H1 (cell line): ENCODE measurements at regions not wholly inside any gene's neighbourhood (a gene's known extent, or its start where the extent isn't known, plus 50 kb on each side); places are given as distances from the start of the nearest gene placed in this dataset.
A peak's percentile ranks its signal among the peaks of the same experiment; 100 is the strongest.

ENCODE experiments used
- CTCF ChIA-PET: fragments of 300-600 bp; sonication (Branson Sonifier 250); formaldehyde crosslinking; loops from one replicate; lab custom pipeline; 2021; ENCODE audit not compliant: partially characterized antibody; lab: Charles Lee
- POLR2A ChIA-PET: fragments of 300-600 bp; sonication (Branson Sonifier 250); formaldehyde crosslinking; loops from one replicate; lab custom pipeline; 2021; ENCODE audit warnings: inconsistent platforms; ENCODE audit not compliant: partially characterized antibody; lab: Charles Lee
- DNase-seq, 2 experiments: peaks; one replicate each; pipeline versions ENCODE4 v3.0.0 to v3.0.0-alpha.2; 2010 to 2022; ENCODE audit warnings: low spot score in 2 of 2, low read depth in 1 of 2, mixed read lengths in 1 of 2
- FAIRE-seq: peaks from 2 replicates; lab custom pipeline; 2011; peaks lifted over from hg19 to GRCh38; lab: Jason Lieb, UNC
- H2AFZ ChIP-seq: 2 replicates; pipeline ENCODE4 v1.8.1; 2012; ENCODE audit warnings: low read length, inconsistent platforms
- H2AK5ac ChIP-seq: 2 replicates; pipeline ENCODE4 v1.6.1; 2013; ENCODE audit warnings: low read depth, low read length
- H2BK120ac ChIP-seq: replicated peaks from 2 replicates; pipeline ENCODE3; 2013; ENCODE audit warnings: low read depth, low read length, inconsistent platforms
- H2BK12ac ChIP-seq: 2 replicates; pipeline ENCODE4 v1.6.1; 2013; ENCODE audit warnings: low read depth, low read length
- H2BK15ac ChIP-seq: 2 replicates; pipeline ENCODE4 v1.6.1; 2013; ENCODE audit warnings: low read length
- H2BK20ac ChIP-seq: 2 replicates; pipeline ENCODE4 v1.6.1; 2013; ENCODE audit warnings: low read length
- H2BK5ac ChIP-seq: 2 replicates; pipeline ENCODE4 v1.6.1; 2013; ENCODE audit warnings: low read depth, low read length
- H3K14ac ChIP-seq: 2 replicates; pipeline ENCODE4 v1.6.1; 2013; ENCODE audit warnings: inconsistent platforms; ENCODE audit not compliant: insufficient read length
- H3K18ac ChIP-seq: 2 replicates; pipeline ENCODE4 v1.6.1; 2013; ENCODE audit warnings: low read length; ENCODE audit errors: extremely low read depth
- H3K23ac ChIP-seq: 2 replicates; pipeline ENCODE4 v1.6.1; 2013; ENCODE audit warnings: inconsistent platforms; ENCODE audit not compliant: insufficient read length
- H3K23me2 ChIP-seq: 2 replicates; pipeline ENCODE4 v1.6.1; 2013; ENCODE audit warnings: low read depth, low read length
- H3K27ac ChIP-seq: 2 replicates; pipeline ENCODE4 v1.6.1; 2011; ENCODE audit warnings: low read depth, low read length, inconsistent platforms
- H3K27me3 ChIP-seq, 4 experiments: replicated peaks in 1 of 4; 1 replicate in 1 of 4; 2 replicates in 3 of 4; pipeline versions ENCODE4 v1.6.1 to v1.8.1; 2011 to 2013; ENCODE audit warnings: low read length in 3 of 4, mild to moderate bottlenecking in 3 of 4, inconsistent platforms in 2 of 4, mixed read lengths in 2 of 4, moderate library complexity in 1 of 4; ENCODE audit not compliant: control insufficient read depth in 3 of 4, insufficient read depth in 3 of 4; ENCODE audit errors: extremely low read depth in 1 of 4
- H3K36me3 ChIP-seq, 4 experiments: 2 replicates each; pipeline versions ENCODE4 v1.6.1 to v1.8.1; 2011 to 2013; ENCODE audit warnings: mild to moderate bottlenecking in 4 of 4, low read length in 3 of 4, moderate library complexity in 2 of 4, control low read depth in 1 of 4, inconsistent platforms in 1 of 4; ENCODE audit not compliant: insufficient read depth in 4 of 4, control insufficient read depth in 2 of 4
- H3K4ac ChIP-seq: replicated peaks from 2 replicates; pipeline ENCODE3; 2013; ENCODE audit warnings: low read length, low read depth, mixed read lengths, inconsistent platforms; ENCODE audit not compliant: insufficient read length
- H3K4me1 ChIP-seq, 4 experiments: replicated peaks in 1 of 4; 1 replicate in 1 of 4; 2 replicates in 3 of 4; pipeline versions ENCODE4 v1.6.1 to v1.8.1; 2011 to 2013; ENCODE audit warnings: low read length in 3 of 4, inconsistent platforms in 2 of 4, mixed read lengths in 1 of 4; ENCODE audit not compliant: insufficient read depth in 4 of 4, control insufficient read depth in 3 of 4
- H3K4me2 ChIP-seq, 2 experiments: 2 replicates each; pipeline versions ENCODE4 v1.6.1 to v1.8.1; 2011 to 2013; ENCODE audit warnings: low read depth in 2 of 2, low read length in 2 of 2, control low read depth in 1 of 2, inconsistent platforms in 1 of 2, mild to moderate bottlenecking in 1 of 2; ENCODE audit not compliant: insufficient read depth in 1 of 2
- H3K4me3 ChIP-seq, 4 experiments: fragments of 200-600, 300-600 bp in 1 of 4; sonication (generic), shearing (Covaris generic), sonication (Bioruptor Twin) in 1 of 4; 2 replicates each; pipeline versions ENCODE4 v1.5.1 to v1.8.1; 2011 to 2016; ENCODE audit warnings: low read length in 4 of 4, low read depth in 3 of 4, control low read depth in 2 of 4, inconsistent platforms in 2 of 4, mild to moderate bottlenecking in 2 of 4, mixed read lengths in 1 of 4, moderate library complexity in 1 of 4; ENCODE audit not compliant: insufficient read depth in 2 of 4; ENCODE audit errors: extremely low read depth in 1 of 4
- H3K56ac ChIP-seq: replicated peaks from 2 replicates; pipeline ENCODE3; 2013; ENCODE audit warnings: low read depth, mild to moderate bottlenecking, mixed read lengths, low read length, inconsistent platforms; ENCODE audit not compliant: insufficient read length
- H3K79me1 ChIP-seq: 2 replicates; pipeline ENCODE4 v1.6.1; 2013; ENCODE audit warnings: low read depth, low read length, control low read depth
- H3K79me2 ChIP-seq, 2 experiments: 2 replicates each; pipeline versions ENCODE4 v1.6.1 to v1.8.1; 2012 to 2013; ENCODE audit warnings: low read length in 2 of 2, mild to moderate bottlenecking in 2 of 2, inconsistent platforms in 1 of 2; ENCODE audit not compliant: insufficient read depth in 2 of 2, control insufficient read depth in 1 of 2
- H3K9ac ChIP-seq, 4 experiments: replicated peaks in 1 of 4; 1 replicate in 1 of 4; 2 replicates in 3 of 4; pipeline versions ENCODE4 v1.6.1 to v1.8.1; 2011 to 2013; ENCODE audit warnings: low read depth in 3 of 4, low read length in 3 of 4, control low read depth in 2 of 4, mild to moderate bottlenecking in 2 of 4, moderate library complexity in 2 of 4, inconsistent platforms in 1 of 4; ENCODE audit errors: extremely low read depth in 1 of 4
- H3K9me3 ChIP-seq, 2 experiments: 2 replicates each; pipeline versions ENCODE4 v1.6.1 to v1.8.1; 2012 to 2013; ENCODE audit warnings: mild to moderate bottlenecking in 2 of 2, moderate library complexity in 2 of 2, control low read depth in 1 of 2, inconsistent platforms in 1 of 2, low read depth in 1 of 2, low read length in 1 of 2, mixed read lengths in 1 of 2; ENCODE audit not compliant: insufficient read depth in 2 of 2
- H4K20me1 ChIP-seq, 2 experiments: replicated peaks in 1 of 2; 2 replicates each; pipeline versions ENCODE3 to v1.8.1; 2011 to 2013; ENCODE audit warnings: inconsistent platforms in 2 of 2, low read length in 2 of 2, mild to moderate bottlenecking in 1 of 2; ENCODE audit not compliant: insufficient read depth in 2 of 2, control insufficient read depth in 1 of 2
- H4K5ac ChIP-seq: 2 replicates; pipeline ENCODE4 v1.6.1; 2013; ENCODE audit warnings: low read length, low read depth, mixed read lengths, inconsistent platforms; ENCODE audit not compliant: insufficient read length
- H4K8ac ChIP-seq: 2 replicates; pipeline ENCODE4 v1.8.0; 2013; ENCODE audit warnings: mild to moderate bottlenecking, moderate library complexity, low read length, inconsistent platforms; ENCODE audit not compliant: insufficient read depth; ENCODE audit errors: extremely low read depth
- H4K91ac ChIP-seq: replicated peaks from 2 replicates; pipeline ENCODE3; 2013; ENCODE audit warnings: low read length, mixed read lengths, inconsistent platforms; ENCODE audit not compliant: insufficient read length
- BACH1 ChIP-seq: IDR thresholded peaks from 2 replicates; pipeline ENCODE4 v1.6.1; 2012; ENCODE audit warnings: low read length, improper control_type of control experiment
- EGR1 ChIP-seq: IDR thresholded peaks from 2 replicates; pipeline ENCODE4 v1.6.1; 2011; ENCODE audit warnings: low read depth, low read length, borderline replicate concordance
- GABPA ChIP-seq: IDR thresholded peaks from 2 replicates; pipeline ENCODE4 v1.6.1; 2011; ENCODE audit warnings: mild to moderate bottlenecking, low read length, moderate library complexity, borderline replicate concordance; ENCODE audit not compliant: insufficient read depth
- JUN ChIP-seq: IDR thresholded peaks from 2 replicates; pipeline ENCODE4 v1.6.1; 2011; ENCODE audit warnings: low read depth, mild to moderate bottlenecking, improper control_type of control experiment, low read length
- JUND ChIP-seq: IDR thresholded peaks from 2 replicates; pipeline ENCODE4 v1.6.1; 2011; ENCODE audit warnings: mild to moderate bottlenecking, improper control_type of control experiment, low read length
- MAFK ChIP-seq: IDR thresholded peaks from 2 replicates; pipeline ENCODE4 v1.6.1; 2012; ENCODE audit warnings: low read depth, mild to moderate bottlenecking, improper control_type of control experiment, low read length
- POLR2A ChIP-seq, 2 experiments: IDR thresholded peaks; 1 replicate in 1 of 2; 2 replicates in 1 of 2; pipeline ENCODE4 v1.6.1; 2011; ENCODE audit warnings: low read depth in 2 of 2, low read length in 2 of 2, mild to moderate bottlenecking in 2 of 2; ENCODE audit errors: control extremely low read depth in 1 of 2
- POLR2AphosphoS5 ChIP-seq: IDR thresholded peaks from 2 replicates; pipeline ENCODE4 v1.6.1; 2011; ENCODE audit warnings: low read depth, low read length
- SAP30 ChIP-seq: fragments of 300-600 bp; sonication (generic); IDR thresholded peaks from 2 replicates; pipeline ENCODE4 v1.7.1; 2012; ENCODE audit warnings: low read length, moderate library complexity, mild to moderate bottlenecking, inconsistent platforms; ENCODE audit not compliant: insufficient read depth, insufficient replicate concordance
- SIX5 ChIP-seq: IDR thresholded peaks from 2 replicates; pipeline ENCODE4 v1.6.1; 2011; ENCODE audit warnings: mild to moderate bottlenecking, low read depth, low read length
- SP1 ChIP-seq: IDR thresholded peaks from 2 replicates; pipeline ENCODE4 v1.6.1; 2011; ENCODE audit warnings: low read depth, low read length
- SRF ChIP-seq: IDR thresholded peaks from 2 replicates; pipeline ENCODE4 v1.6.1; 2011; ENCODE audit warnings: mild to moderate bottlenecking, low read depth, low read length, moderate library complexity
- TCF12 ChIP-seq: IDR thresholded peaks from 2 replicates; pipeline ENCODE4 v1.6.1; 2011; ENCODE audit warnings: low read depth, mild to moderate bottlenecking, low read length
- TEAD4 ChIP-seq: IDR thresholded peaks from 2 replicates; pipeline ENCODE4 v1.6.1; 2012; ENCODE audit warnings: low read depth, low read length, inconsistent platforms, mixed read lengths
- WGBS, 2 experiments: shearing (Covaris generic) in 1 of 2; methylation state at CpG; one replicate each; pipeline versions ENCODE4 v1.1.6 to v1.1.7; 2013 to 2015; ENCODE audit warnings: low lambda C conversion rate in 2 of 2, mixed read lengths in 2 of 2, inconsistent platforms in 1 of 2, low coverage in 1 of 2, missing lambda C conversion rate in 1 of 2; ENCODE audit not compliant: insufficient replicate concordance in 2 of 2, insufficient coverage in 1 of 2, insufficient read length in 1 of 2; ENCODE audit errors: extremely low coverage in 1 of 2, missing lambda C conversion rate in 1 of 2; 5-methylcytosine and 5-hydroxymethylcytosine counted together

DNA sequence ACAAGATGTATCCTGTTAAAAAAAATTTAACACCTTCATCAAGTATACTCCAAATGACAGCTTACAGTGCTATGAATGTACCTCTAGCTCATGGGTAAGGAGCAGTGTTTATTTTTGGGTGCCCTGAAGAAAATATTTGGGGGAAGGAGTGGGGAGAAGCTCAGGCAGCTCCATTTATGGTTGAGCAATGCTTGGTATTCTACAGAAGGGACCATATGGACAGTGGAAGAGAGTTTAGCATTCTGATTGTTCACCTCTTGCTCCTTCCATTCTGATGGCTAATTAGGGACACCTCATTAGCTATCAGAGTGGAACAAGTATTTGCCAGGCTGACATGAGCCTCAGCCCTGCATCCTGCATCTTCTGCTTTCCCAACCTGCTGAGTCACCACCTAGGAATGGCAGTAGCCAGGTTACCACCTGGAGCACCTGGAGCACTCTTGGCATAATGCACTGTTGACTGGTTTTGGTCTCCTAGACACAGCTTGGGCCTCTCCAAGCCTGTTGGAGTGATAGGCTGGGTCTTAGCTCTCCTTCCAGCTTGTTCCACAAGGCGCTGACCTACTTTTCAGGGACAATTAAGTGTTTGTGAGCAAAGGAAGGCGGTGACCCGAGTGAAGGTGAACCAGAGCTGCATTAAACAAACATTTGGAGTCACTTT lies 62.0 kb upstream of the MACF1 start:
- Histone ChIP-seq H4K91ac (peak overlapping the region; percentile 26), H3K4me3 (peak overlapping the region in 1 of 4 experiments; percentile 18; a peak in 1 of 8 replicates), H2BK15ac (no peak overlapping the region), H4K5ac (peak overlapping the region; percentile 16), H3K23me2 (no peaks in the 10 kb centered on the region; the same call in 1 of the 2 replicates), H3K14ac (no peak overlapping the region), H3K79me1 (peaks cover 3% of the 10 kb centered on the region; the same call in 1 of the 2 replicates), H3K18ac (peak overlapping the region; percentile 93), H3K4ac (peak overlapping the region; percentile 11), H2BK20ac (peak overlapping the region; percentile 76; the same call in 1 of the 2 replicates), H3K27ac (peak overlapping the region; percentile 71), H3K23ac (no peak overlapping the region), H3K27me3 (no peaks in the 10 kb centered on the region), H2BK5ac (peak overlapping the region; percentile 96), H2AK5ac (peak overlapping the region; percentile 99), H3K9me3 (no peaks in the 10 kb centered on the region), H4K8ac (no peak overlapping the region), H3K36me3 (no peaks in the 10 kb centered on the region), H2BK12ac (peak overlapping the region; percentile 99), H2BK120ac (peak overlapping the region; percentile 6), H3K4me2 (peak overlapping the region; percentile 32 to 51), H3K79me2 (peaks cover 5 to 81% of the 10 kb centered on the region in 2 experiments; a peak in 3 of 4 replicates), H3K4me1 (peaks cover 6 to 23% (median 15%) of the 10 kb centered on the region in 4 experiments; a peak in 6 of 7 replicates), H3K9ac (peak overlapping the region in 1 of 4 experiments; percentile 22; a peak in 1 of 7 replicates), H4K20me1 (no peaks in the 10 kb centered on the region), H2AFZ (no peak overlapping the region), H3K56ac (no peak overlapping the region)
- DNase-seq, result no peak
- WGBS, 2 experiments, result 85% methylated on average over 3 of the region's 3 CpGs; no CpG with 5 or more reads in 1 of the 2 experiments
- TF ChIP-seq JUND (peak; percentile 93), POLR2AphosphoS5 (peak; percentile 59), TCF12 (peak; percentile 86), SIX5 (no peak), MAFK (peak; percentile 59; the same call in 1 of the 2 replicates), SRF (no peak), SAP30 (no peak), EGR1 (no peak), SP1 (0 out of 2 replicates have a peak, but pooled peaks have one; percentile 39), JUN (0 out of 2 replicates have a peak, but pooled peaks have one; percentile 56), POLR2A (IDR thresholded peaks at IDR 0.05; ENCODE audit: control extremely low read depth in 1 of 2, low read depth in 2 of 2, low read length in 2 of 2) (peak in 1 of 2 experiments; percentile 48; a peak in 1 of 3 replicates), TEAD4 (0 out of 2 replicates have a peak, but pooled peaks have one; percentile 51), GABPA (no peak), BACH1 (peak; percentile 85)
- ChIA-PET POLR2A (interaction anchor here (0.7 to 6.5 kb wide), 14 partner anchors 8 to 73 kb away, joined by 3 to 71 read pairs (median 8); no protein-coding TSS in a partner anchor), CTCF (interaction anchor here (0.6 to 9.2 kb wide), 19 partner anchors 10 to 116 kb away, joined by 3 to 60 read pairs (median 4); no protein-coding TSS in a partner anchor)
- FAIRE-seq, result no peak
